ENCODE measurements at regions not wholly inside any gene's neighbourhood (a gene's known extent, or its start where the extent isn't known, plus 50 kb on each side); places are given as distances from the start of the nearest gene placed in this dataset.
A peak's percentile ranks its signal among the peaks of the same experiment; 100 is the strongest.

GRCh38 chr2:128380061-128380889 lies 61.6 kb upstream of the HS6ST1 start:
- no peaks in the 10 kb centered on the region for H3K9me3 Mint-ChIP-seq
- H3K27me3 Mint-ChIP-seq (ENCODE audit: low read depth), result peaks cover 10% of the 10 kb centered on the region
- TF ChIP-seq, protein P1, sequence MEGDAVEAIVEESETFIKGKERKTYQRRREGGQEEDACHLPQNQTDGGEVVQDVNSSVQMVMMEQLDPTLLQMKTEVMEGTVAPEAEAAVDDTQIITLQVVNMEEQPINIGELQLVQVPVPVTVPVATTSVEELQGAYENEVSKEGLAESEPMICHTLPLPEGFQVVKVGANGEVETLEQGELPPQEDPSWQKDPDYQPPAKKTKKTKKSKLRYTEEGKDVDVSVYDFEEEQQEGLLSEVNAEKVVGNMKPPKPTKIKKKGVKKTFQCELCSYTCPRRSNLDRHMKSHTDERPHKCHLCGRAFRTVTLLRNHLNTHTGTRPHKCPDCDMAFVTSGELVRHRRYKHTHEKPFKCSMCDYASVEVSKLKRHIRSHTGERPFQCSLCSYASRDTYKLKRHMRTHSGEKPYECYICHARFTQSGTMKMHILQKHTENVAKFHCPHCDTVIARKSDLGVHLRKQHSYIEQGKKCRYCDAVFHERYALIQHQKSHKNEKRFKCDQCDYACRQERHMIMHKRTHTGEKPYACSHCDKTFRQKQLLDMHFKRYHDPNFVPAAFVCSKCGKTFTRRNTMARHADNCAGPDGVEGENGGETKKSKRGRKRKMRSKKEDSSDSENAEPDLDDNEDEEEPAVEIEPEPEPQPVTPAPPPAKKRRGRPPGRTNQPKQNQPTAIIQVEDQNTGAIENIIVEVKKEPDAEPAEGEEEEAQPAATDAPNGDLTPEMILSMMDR (IDR thresholded peaks at IDR 0.05; ENCODE audit: unreplicated experiment in 3 of 3), result no peak
- no peaks in the 10 kb centered on the region for H3K36me3 Mint-ChIP-seq (ENCODE audit: low read depth)
- H3K27ac Mint-ChIP-seq, result peak overlapping the region in 1 of 3 experiments; percentile 97
- no peak overlapping the region for H3K4me3 Mint-ChIP-seq
- peaks cover 43% of the 10 kb centered on the region for H3K4me1 Mint-ChIP-seq

DNA sequence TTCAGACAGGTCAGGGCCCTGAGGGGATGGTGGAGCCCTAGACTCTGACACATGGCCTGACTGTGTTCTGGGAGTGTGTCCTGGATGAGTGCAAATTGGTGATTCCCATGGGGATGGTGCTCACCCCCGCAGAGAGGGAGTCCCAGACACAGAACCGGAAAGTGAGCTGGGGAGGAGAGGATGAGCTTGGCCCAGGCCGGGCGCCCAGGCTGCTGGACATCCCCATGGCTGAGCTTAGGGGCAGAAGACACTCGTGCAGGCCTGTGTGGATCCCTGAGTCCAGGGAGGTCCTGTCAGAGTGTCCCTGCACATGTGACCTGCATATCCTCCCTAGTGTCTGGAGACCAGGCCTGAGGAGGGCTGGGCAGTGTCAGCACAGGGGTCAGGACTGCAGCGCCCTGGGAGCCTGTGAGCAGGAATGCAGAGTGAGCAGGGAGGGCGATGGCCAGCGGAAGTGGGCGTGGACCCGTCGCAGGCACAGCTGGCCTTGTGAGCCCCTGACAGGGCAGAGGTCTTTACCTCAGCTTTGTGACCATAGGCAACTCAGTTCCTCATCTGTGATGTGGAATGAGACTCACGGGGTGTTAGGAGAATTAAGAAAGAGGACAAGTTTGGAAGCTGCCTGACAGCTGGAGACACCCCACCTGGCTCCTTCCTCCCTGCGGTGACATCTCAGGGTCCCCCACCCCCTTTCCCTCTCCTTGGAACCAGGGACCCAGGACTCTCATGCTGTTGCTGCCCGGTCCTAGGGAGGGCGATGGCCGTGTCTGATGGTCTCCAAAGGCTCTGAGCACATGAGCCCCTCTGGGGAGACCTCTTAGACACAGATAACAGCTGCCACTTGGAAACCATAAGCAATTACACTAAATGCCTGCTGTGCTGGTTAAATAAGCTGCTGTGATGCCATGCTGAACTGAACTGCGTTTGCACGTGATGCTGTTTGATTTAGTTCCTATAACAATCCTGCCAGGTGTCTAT lies 62.6 kb upstream of the HS6ST1 start:
- H3K27ac Mint-ChIP-seq, result peak overlapping the region in 1 of 3 experiments; percentile 67
- H3K27me3 Mint-ChIP-seq (ENCODE audit: low read depth), result peaks cover 10% of the 10 kb centered on the region
- no peaks in the 10 kb centered on the region for H3K36me3 Mint-ChIP-seq (ENCODE audit: low read depth)
- TF ChIP-seq, protein P1 (IDR thresholded peaks at IDR 0.05; ENCODE audit: unreplicated experiment in 3 of 3), result no peak
- H3K4me1 Mint-ChIP-seq, result peaks cover 43% of the 10 kb centered on the region
- H3K4me3 Mint-ChIP-seq, result no peak overlapping the region
- H3K9me3 Mint-ChIP-seq, result no peaks in the 10 kb centered on the region

GRCh38 chr2:128384446-128384845 lies 65.8 kb upstream of the HS6ST1 start:
- Mint-ChIP-seq H3K4me3 (no peak overlapping the region), H3K27me3 (ENCODE audit: low read depth) (peaks cover 11% of the 10 kb centered on the region), H3K27ac (no peak overlapping the region), H3K9me3 (no peaks in the 10 kb centered on the region), H3K36me3 (ENCODE audit: low read depth) (no peaks in the 10 kb centered on the region), H3K4me1 (peaks cover 33% of the 10 kb centered on the region)
- TF ChIP-seq, protein P1 (IDR thresholded peaks at IDR 0.05; ENCODE audit: unreplicated experiment in 3 of 3), result no peak

DNA sequence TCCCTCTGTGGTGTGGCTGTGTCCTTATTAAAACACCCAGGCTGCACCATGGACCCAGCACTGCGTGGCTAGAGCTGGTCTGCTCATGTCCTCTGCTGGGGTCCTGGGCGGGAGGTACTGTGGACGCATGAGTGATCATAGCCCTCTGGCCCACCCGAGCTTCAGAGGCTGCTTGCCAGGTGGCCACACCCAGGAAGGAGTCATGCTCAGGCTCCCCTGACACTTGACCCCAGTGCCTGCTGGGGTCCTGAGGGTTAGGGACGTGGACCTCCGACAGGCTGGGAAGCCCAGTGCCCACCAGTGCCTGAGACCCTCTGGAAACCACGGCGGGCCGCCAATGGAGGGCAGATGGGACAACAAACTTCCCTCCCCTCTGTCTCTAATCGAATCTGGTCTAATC lies 66.3 kb upstream of the HS6ST1 start:
- Mint-ChIP-seq H3K27ac (no peak overlapping the region), H3K4me1 (peaks cover 36% of the 10 kb centered on the region), H3K4me3 (no peak overlapping the region), H3K36me3 (ENCODE audit: low read depth) (no peaks in the 10 kb centered on the region), H3K27me3 (ENCODE audit: low read depth) (peaks cover 11% of the 10 kb centered on the region), H3K9me3 (no peaks in the 10 kb centered on the region)
- TF ChIP-seq, protein P1 (IDR thresholded peaks at IDR 0.05; ENCODE audit: unreplicated experiment in 3 of 3), result no peak

GRCh38 chr2:128385365-128385764 lies 66.7 kb upstream of the HS6ST1 start:
- Mint-ChIP-seq H3K27ac (no peak overlapping the region), H3K36me3 (ENCODE audit: low read depth) (no peaks in the 10 kb centered on the region), H3K4me3 (no peak overlapping the region), H3K9me3 (no peaks in the 10 kb centered on the region), H3K27me3 (ENCODE audit: low read depth) (peaks cover 11% of the 10 kb centered on the region), H3K4me1 (peaks cover 38% of the 10 kb centered on the region)
- TF ChIP-seq, protein P1 (IDR thresholded peaks at IDR 0.05; ENCODE audit: unreplicated experiment in 3 of 3), result no peak

All from nephron (organoid).